Right lobe of liver (tissue), 4 donors: ENCODE measurements at regions not wholly inside any gene's neighbourhood (a gene's known extent, or its start where the extent isn't known, plus 50 kb on each side); places are given as distances from the start of the nearest gene placed in this dataset.

Source experiments
- POLR2A ChIP-seq: fragments of 450-650 bp; IDR thresholded peaks from one replicate; pipeline ENCODE4 v1.6.1; 2017; ENCODE audit warnings: antibody characterized with exemption, mild to moderate bottlenecking
- TF ChIP-seq, protein P1 (sequence below), 4 donors: fragments of 200-600 bp in 3 of 4; fragments of 450-650 bp in 1 of 4; IDR thresholded peaks; one replicate each; pipeline versions ENCODE4 v1.5.1 to v1.8.0; 2016 to 2022; ENCODE audit warnings: antibody characterized with exemption in 4 of 4, mild to moderate bottlenecking in 2 of 4
- donor health status: DM: no; HTN: no; CAD: no.
- donor health status: DM: no; HTN: no; CAD: no.
- donor health status: DM: no; HTN: yes; CAD: no.

DNA sequence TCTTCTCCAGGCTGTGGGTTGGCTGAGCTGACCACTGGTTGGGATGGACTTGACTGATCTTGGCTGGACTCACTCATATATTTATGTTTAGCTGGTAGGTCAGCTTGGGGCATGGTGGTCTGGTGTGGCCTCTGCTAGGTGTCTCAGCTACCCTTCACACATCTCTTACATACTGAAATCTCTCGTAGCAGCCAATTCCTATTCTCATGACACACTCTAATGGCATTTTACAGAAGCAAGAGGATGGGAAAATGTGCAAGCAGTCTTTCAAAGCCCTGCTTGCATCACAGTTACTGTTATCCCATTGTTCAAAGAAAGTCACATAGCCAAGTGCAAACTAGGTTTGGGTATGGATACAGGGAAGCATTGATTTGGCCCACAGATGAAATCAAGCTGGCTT is 55.5 kb upstream of the PCDH18 start:
- TF ChIP-seq, protein P1, sequence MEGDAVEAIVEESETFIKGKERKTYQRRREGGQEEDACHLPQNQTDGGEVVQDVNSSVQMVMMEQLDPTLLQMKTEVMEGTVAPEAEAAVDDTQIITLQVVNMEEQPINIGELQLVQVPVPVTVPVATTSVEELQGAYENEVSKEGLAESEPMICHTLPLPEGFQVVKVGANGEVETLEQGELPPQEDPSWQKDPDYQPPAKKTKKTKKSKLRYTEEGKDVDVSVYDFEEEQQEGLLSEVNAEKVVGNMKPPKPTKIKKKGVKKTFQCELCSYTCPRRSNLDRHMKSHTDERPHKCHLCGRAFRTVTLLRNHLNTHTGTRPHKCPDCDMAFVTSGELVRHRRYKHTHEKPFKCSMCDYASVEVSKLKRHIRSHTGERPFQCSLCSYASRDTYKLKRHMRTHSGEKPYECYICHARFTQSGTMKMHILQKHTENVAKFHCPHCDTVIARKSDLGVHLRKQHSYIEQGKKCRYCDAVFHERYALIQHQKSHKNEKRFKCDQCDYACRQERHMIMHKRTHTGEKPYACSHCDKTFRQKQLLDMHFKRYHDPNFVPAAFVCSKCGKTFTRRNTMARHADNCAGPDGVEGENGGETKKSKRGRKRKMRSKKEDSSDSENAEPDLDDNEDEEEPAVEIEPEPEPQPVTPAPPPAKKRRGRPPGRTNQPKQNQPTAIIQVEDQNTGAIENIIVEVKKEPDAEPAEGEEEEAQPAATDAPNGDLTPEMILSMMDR (IDR thresholded peaks at IDR 0.05) = no peak
- TF ChIP-seq POLR2A = no peak
